GM23338 (cell line): ENCODE measurements at regions not wholly inside any gene's neighbourhood (a gene's known extent, or its start where the extent isn't known, plus 50 kb on each side); places are given as distances from the start of the nearest gene placed in this dataset.

Source experiments
- ATAC-seq: fragments of 200-7000 bp; cut with Tn5 transposase; 3 replicates; pipeline ENCODE4 v1.9.1; 2020
- DNase-seq: peaks from one replicate; pipeline ENCODE4 v3.0.0-alpha.2; 2015; ENCODE audit warnings: low spot score
- H2AFZ ChIP-seq: fragments of 200-600 bp; sonication (generic); 2 replicates; pipeline ENCODE4 v1.8.0; 2016; ENCODE audit warnings: antibody characterized with exemption, mild to moderate bottlenecking, moderate library complexity
- H3F3A ChIP-seq: fragments of 200-600 bp; sonication (generic); replicated peaks from 2 replicates; pipeline ENCODE4 v1.8.0; 2017; ENCODE audit warnings: antibody characterized with exemption, mixed run types, low read depth
- H3K27ac ChIP-seq: fragments of 200-600 bp; sonication (generic); 2 replicates; pipeline ENCODE4 v1.6.1; 2016; ENCODE audit warnings: low read depth
- H3K27me3 ChIP-seq: fragments of 200-600 bp; sonication (generic); 2 replicates; pipeline ENCODE4 v1.8.0; 2016; ENCODE audit warnings: mild to moderate bottlenecking, mixed run types, moderate library complexity; ENCODE audit not compliant: insufficient read depth
- H3K36me3 ChIP-seq: fragments of 200-600 bp; sonication (generic); 2 replicates; pipeline ENCODE4 v1.8.0; 2016; ENCODE audit warnings: mild to moderate bottlenecking; ENCODE audit not compliant: insufficient read depth
- H3K4me1 ChIP-seq: fragments of 200-600 bp; sonication (generic); 2 replicates; pipeline ENCODE4 v1.8.0; 2016; ENCODE audit warnings: mild to moderate bottlenecking, moderate library complexity; ENCODE audit not compliant: insufficient read depth
- H3K4me2 ChIP-seq: fragments of 200-600 bp; sonication (generic); 2 replicates; pipeline ENCODE4 v1.7.1; 2017; ENCODE audit warnings: mixed run types
- H3K4me3 ChIP-seq: fragments of 200-600 bp; sonication (generic); 2 replicates; pipeline ENCODE4 v1.6.1; 2016; ENCODE audit warnings: mixed run types
- H3K79me2 ChIP-seq: fragments of 200-600 bp; sonication (generic); replicated peaks from 2 replicates; pipeline ENCODE4 v1.8.0; 2017; ENCODE audit warnings: mild to moderate bottlenecking; ENCODE audit not compliant: insufficient read depth
- H3K9me2 ChIP-seq: fragments of 200-600 bp; sonication (generic); 2 replicates; pipeline ENCODE4 v1.8.0; 2017; ENCODE audit not compliant: insufficient read depth
- H4K20me1 ChIP-seq: fragments of 200-600 bp; sonication (generic); replicated peaks from 2 replicates; pipeline ENCODE4 v1.8.0; 2017; ENCODE audit warnings: mild to moderate bottlenecking; ENCODE audit not compliant: insufficient read depth
- H3K27ac Mint-ChIP-seq: 2 replicates; pipeline ENCODE4 v1.8.0; 2020; ENCODE audit warnings: inconsistent platforms, mild to moderate bottlenecking, moderate library complexity, mixed read lengths
- H3K27me3 Mint-ChIP-seq: 3 replicates; pipeline ENCODE4 v1.8.0; 2022; ENCODE audit warnings: low read depth, mild to moderate bottlenecking, moderate library complexity, mixed read lengths, inconsistent platforms; ENCODE audit not compliant: insufficient read depth, poor library complexity
- H3K36me3 Mint-ChIP-seq: 3 replicates; pipeline ENCODE4 v1.8.0; 2021; ENCODE audit warnings: low read depth, mild to moderate bottlenecking, inconsistent platforms, moderate library complexity, mixed read lengths
- H3K4me1 Mint-ChIP-seq: 3 replicates; pipeline ENCODE4 v1.8.0; 2020; ENCODE audit warnings: mild to moderate bottlenecking, inconsistent platforms, mixed read lengths
- H3K4me3 Mint-ChIP-seq: 3 replicates; pipeline ENCODE4 v1.8.0; 2021; ENCODE audit warnings: moderate library complexity, mild to moderate bottlenecking, inconsistent platforms, mixed read lengths
- H3K9me3 Mint-ChIP-seq: 3 replicates; pipeline ENCODE4 v1.8.0; 2020; ENCODE audit warnings: moderate library complexity, mild to moderate bottlenecking, inconsistent platforms, mixed read lengths
- CTCF ChIP-seq, 2 experiments: fragments of 200-600 bp in 1 of 2; sonication (generic) in 1 of 2; conservative IDR thresholded peaks; 2 replicates each; pipeline versions ENCODE4 v1.5.1 to v1.6.1; 2016 to 2017; ENCODE audit warnings: antibody characterized with exemption in 2 of 2, low read depth in 2 of 2, mild to moderate bottlenecking in 2 of 2, moderate library complexity in 1 of 2
- EZH2 ChIP-seq: fragments of 200-600 bp; sonication (generic); IDR thresholded peaks from one replicate; pipeline ENCODE4 v1.8.0; 2017; ENCODE audit warnings: antibody characterized with exemption, mild to moderate bottlenecking, low read depth; ENCODE audit not compliant: unreplicated experiment
- EZH2phosphoT487 ChIP-seq: fragments of 200-600 bp; sonication (generic); IDR thresholded peaks from one replicate; pipeline ENCODE4 v1.8.1; 2018; ENCODE audit warnings: antibody characterized with exemption; ENCODE audit not compliant: unreplicated experiment
- JUNB ChIP-seq: IDR thresholded peaks from one replicate; pipeline ENCODE4 v1.6.1; 2016; ENCODE audit warnings: antibody characterized with exemption; ENCODE audit not compliant: unreplicated experiment
- NANOG ChIP-seq: IDR thresholded peaks from 2 replicates; pipeline ENCODE4 v1.6.1; 2016; ENCODE audit warnings: antibody characterized with exemption, borderline replicate concordance
- POLR2AphosphoS5 ChIP-seq: IDR thresholded peaks from 2 replicates; pipeline ENCODE4 v1.6.1; 2016; ENCODE audit warnings: antibody characterized with exemption, low read depth
- REST ChIP-seq: IDR thresholded peaks from one replicate; pipeline ENCODE4 v1.6.1; 2018; ENCODE audit warnings: antibody characterized with exemption; ENCODE audit not compliant: unreplicated experiment
- STAT1 ChIP-seq: IDR thresholded peaks from one replicate; pipeline ENCODE4 v1.6.1; 2016; ENCODE audit warnings: antibody characterized with exemption; ENCODE audit not compliant: unreplicated experiment
- ZNF114 ChIP-seq: fragments of 250-450 bp; sonication (Bioruptor Pico); IDR thresholded peaks from 2 replicates; pipeline ENCODE4 v1.5.0; 2020; ENCODE audit warnings: mild to moderate bottlenecking, moderate library complexity
- ZNF331 ChIP-seq: fragments of 250-450 bp; sonication (Bioruptor Pico); IDR thresholded peaks from 2 replicates; pipeline ENCODE4 v1.5.0; 2020; ENCODE audit warnings: low read depth, mild to moderate bottlenecking, moderate library complexity
- TF ChIP-seq, protein P1 (sequence below): IDR thresholded peaks from 2 replicates; pipeline ENCODE4 v1.6.1; 2016; ENCODE audit warnings: antibody characterized with exemption
- TF ChIP-seq, protein P2 (sequence below): fragments of 250-450 bp; sonication (Bioruptor Pico); IDR thresholded peaks from 2 replicates; pipeline ENCODE4 v1.5.0; 2020; ENCODE audit warnings: mild to moderate bottlenecking, moderate library complexity

DNA sequence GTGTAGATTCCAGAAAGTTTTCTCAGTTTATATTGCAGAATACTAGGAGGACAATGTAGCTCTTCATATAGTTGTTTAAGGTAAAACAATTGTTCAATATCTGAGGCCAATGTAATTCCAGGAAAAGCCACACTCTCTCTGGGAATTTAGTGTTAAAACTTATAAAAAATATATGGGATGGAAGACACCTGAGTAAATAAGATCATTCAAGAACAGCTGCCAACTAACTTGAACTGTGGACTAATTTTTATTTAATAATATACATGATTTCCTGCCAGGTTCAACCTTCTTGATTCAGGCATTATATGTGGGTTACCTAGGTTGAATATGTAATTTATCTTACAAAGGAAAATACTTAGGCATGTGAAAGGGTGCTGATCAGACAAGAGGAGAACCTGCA lies 841.1 kb upstream of the PRR20A start:
- Histone ChIP-seq H3K4me3 (no peak overlapping the region), H3F3A (no peaks in the 10 kb centered on the region), H3K9me2 (no peaks in the 10 kb centered on the region), H3K36me3 (no peaks in the 10 kb centered on the region), H2AFZ (no peak overlapping the region), H4K20me1 (no peaks in the 10 kb centered on the region), H3K79me2 (no peaks in the 10 kb centered on the region), H3K4me1 (no peaks in the 10 kb centered on the region), H3K27ac (no peak overlapping the region), H3K4me2 (no peak overlapping the region), H3K27me3 (no peaks in the 10 kb centered on the region)
- Mint-ChIP-seq H3K27me3 (no peaks in the 10 kb centered on the region), H3K36me3 (no peaks in the 10 kb centered on the region), H3K4me3 (no peak overlapping the region), H3K4me1 (peaks cover 11% of the 10 kb centered on the region), H3K27ac (no peak overlapping the region), H3K9me3 (no peaks in the 10 kb centered on the region)
- no peak for ATAC-seq
- DNase-seq = no peak
- TF ChIP-seq STAT1 = no peak
- TF ChIP-seq EZH2phosphoT487 = no peak
- no peak for TF ChIP-seq NANOG
- no peak for TF ChIP-seq ZNF331 (CRISPR knock-in tag)
- TF ChIP-seq JUNB = no peak
- no peak for TF ChIP-seq EZH2
- TF ChIP-seq, protein P1, sequence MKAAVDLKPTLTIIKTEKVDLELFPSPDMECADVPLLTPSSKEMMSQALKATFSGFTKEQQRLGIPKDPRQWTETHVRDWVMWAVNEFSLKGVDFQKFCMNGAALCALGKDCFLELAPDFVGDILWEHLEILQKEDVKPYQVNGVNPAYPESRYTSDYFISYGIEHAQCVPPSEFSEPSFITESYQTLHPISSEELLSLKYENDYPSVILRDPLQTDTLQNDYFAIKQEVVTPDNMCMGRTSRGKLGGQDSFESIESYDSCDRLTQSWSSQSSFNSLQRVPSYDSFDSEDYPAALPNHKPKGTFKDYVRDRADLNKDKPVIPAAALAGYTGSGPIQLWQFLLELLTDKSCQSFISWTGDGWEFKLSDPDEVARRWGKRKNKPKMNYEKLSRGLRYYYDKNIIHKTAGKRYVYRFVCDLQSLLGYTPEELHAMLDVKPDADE = no peak
- TF ChIP-seq, protein P2, sequence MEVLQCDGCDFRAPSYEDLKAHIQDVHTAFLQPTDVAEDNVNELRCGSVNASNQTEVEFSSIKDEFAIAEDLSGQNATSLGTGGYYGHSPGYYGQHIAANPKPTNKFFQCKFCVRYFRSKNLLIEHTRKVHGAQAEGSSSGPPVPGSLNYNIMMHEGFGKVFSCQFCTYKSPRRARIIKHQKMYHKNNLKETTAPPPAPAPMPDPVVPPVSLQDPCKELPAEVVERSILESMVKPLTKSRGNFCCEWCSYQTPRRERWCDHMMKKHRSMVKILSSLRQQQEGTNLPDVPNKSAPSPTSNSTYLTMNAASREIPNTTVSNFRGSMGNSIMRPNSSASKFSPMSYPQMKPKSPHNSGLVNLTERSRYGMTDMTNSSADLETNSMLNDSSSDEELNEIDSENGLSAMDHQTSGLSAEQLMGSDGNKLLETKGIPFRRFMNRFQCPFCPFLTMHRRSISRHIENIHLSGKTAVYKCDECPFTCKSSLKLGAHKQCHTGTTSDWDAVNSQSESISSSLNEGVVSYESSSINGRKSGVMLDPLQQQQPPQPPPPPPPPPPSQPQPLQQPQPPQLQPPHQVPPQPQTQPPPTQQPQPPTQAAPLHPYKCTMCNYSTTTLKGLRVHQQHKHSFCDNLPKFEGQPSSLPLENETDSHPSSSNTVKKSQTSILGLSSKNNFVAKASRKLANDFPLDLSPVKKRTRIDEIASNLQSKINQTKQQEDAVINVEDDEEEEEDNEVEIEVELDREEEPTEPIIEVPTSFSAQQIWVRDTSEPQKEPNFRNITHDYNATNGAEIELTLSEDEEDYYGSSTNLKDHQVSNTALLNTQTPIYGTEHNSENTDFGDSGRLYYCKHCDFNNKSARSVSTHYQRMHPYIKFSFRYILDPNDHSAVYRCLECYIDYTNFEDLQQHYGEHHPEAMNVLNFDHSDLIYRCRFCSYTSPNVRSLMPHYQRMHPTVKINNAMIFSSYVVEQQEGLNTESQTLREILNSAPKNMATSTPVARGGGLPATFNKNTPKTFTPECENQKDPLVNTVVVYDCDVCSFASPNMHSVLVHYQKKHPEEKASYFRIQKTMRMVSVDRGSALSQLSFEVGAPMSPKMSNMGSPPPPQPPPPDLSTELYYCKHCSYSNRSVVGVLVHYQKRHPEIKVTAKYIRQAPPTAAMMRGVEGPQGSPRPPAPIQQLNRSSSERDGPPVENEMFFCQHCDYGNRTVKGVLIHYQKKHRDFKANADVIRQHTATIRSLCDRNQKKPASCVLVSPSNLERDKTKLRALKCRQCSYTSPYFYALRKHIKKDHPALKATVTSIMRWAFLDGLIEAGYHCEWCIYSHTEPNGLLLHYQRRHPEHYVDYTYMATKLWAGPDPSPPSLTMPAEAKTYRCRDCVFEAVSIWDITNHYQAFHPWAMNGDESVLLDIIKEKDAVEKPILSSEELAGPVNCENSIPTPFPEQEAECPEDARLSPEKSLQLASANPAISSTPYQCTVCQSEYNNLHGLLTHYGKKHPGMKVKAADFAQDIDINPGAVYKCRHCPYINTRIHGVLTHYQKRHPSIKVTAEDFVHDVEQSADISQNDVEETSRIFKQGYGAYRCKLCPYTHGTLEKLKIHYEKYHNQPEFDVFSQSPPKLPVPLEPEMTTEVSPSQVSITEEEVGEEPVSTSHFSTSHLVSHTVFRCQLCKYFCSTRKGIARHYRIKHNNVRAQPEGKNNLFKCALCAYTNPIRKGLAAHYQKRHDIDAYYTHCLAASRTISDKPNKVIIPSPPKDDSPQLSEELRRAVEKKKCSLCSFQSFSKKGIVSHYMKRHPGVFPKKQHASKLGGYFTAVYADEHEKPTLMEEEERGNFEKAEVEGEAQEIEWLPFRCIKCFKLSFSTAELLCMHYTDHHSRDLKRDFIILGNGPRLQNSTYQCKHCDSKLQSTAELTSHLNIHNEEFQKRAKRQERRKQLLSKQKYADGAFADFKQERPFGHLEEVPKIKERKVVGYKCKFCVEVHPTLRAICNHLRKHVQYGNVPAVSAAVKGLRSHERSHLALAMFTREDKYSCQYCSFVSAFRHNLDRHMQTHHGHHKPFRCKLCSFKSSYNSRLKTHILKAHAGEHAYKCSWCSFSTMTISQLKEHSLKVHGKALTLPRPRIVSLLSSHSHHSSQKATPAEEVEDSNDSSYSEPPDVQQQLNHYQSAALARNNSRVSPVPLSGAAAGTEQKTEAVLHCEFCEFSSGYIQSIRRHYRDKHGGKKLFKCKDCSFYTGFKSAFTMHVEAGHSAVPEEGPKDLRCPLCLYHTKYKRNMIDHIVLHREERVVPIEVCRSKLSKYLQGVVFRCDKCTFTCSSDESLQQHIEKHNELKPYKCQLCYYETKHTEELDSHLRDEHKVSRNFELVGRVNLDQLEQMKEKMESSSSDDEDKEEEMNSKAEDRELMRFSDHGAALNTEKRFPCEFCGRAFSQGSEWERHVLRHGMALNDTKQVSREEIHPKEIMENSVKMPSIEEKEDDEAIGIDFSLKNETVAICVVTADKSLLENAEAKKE = no peak
- no peak for TF ChIP-seq POLR2AphosphoS5
- TF ChIP-seq REST = no peak
- no peak for TF ChIP-seq CTCF (conservative IDR thresholded peaks at IDR 0.05; ENCODE audit: low read depth in 2 of 2)
- TF ChIP-seq ZNF114 (CRISPR knock-in tag) = no peak
